ENCODE measurements at regions not wholly inside any gene's neighbourhood (a gene's known extent, or its start where the extent isn't known, plus 50 kb on each side); places are given as distances from the start of the nearest gene placed in this dataset.

DNA sequence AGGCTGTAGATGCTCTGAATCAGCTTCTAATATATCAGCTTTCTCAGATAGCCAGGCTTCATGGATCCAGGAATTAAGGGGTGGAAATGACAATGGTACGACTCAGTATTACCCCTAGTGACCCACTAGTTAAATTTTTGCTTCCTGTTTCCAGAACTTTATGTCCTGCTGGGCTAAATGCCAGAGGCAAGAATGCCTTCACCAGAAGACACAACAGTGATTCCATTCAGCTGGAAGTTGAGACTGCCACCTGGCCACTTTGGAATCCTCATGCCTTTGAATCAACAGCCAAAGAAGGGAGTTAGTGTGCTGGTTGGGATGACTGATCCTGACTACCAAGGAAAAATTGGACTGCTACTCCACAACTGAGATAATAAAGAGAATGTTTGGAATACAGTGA is 239.1 kb downstream of the ASXL3 start:
- DNase-seq (ENCODE audit: low spot score) = no peak

GRCh38 chr18:33814546-33814945 is 236.5 kb downstream of the ASXL3 start:
- no peak for DNase-seq (ENCODE audit: low spot score)

DNA sequence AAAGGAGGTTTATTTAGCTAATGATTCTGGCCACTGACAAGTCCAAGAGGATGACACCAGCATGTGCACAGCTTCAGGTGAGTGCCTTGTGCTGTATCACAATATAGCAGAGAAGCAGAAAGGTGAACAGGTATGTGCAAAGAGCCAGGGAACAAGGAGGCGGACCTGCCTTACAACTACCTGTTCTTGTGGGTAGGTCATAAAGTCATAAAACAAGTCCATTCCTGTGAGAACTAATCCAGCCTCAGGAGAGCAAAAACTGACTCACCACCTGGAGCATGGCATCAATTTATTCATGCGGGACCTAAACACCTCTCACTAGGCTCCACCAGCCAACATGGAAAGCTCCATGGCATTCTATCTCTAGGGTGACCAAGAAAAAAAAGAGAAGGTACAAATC is 234.2 kb downstream of the ASXL3 start:
- DNase-seq (ENCODE audit: low spot score) = no peak

GRCh38 chr18:33805592-33805991 is 227.6 kb downstream of the ASXL3 start:
- DNase-seq (ENCODE audit: low spot score) = no peak

DNA sequence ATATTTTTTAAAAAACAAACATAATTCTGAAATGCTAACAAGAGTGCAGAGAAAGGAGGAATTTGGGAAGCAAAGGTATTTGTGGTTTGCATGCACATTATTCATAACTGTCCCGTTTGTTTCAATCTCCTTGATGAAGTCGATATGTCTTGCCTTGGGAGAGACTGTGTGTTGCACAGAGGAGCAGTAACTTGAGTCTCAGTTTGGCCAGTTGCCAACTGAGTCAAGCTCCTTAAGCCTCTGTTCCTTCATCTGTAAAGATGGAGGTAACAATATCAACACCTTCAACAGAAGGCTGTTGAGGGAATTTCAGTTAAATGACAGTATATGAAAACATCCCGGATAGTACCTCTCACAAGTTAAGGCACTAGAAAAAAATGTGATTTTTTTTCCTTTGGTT is 226.2 kb downstream of the ASXL3 start:
- DNase-seq (ENCODE audit: low spot score) = no peak

DNA sequence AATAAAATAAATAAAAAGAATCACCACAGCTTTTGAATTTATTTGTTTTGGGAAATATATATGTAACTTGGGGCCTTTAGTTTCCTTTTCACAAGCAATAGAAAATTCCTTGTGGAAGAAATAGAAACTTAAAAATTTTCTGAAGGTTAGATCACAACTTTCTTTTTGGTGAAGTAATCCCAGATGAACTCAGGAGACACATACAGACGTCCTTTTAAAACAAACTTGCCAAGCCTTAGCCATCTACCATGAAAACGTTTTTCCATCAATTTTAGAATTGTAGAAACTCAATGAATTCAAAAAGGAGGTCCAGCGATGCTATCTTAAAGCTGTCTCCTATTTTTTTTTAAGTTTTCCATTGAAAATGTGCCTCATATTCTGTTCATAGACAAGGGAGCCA is 225.6 kb downstream of the ASXL3 start:
- no peak for DNase-seq (ENCODE audit: low spot score)

GRCh38 chr18:33802955-33803354 is 224.9 kb downstream of the ASXL3 start:
- no peak for DNase-seq (ENCODE audit: low spot score)
